NCI-H1694 treated with DMSO at 0.1 percent for 48 hours (cell line): ENCODE measurements at regions not wholly inside any gene's neighbourhood (a gene's known extent, or its start where the extent isn't known, plus 50 kb on each side); places are given as distances from the start of the nearest gene placed in this dataset.
"Not testable (repeated sequence)": the region's sequence is repeated elsewhere in the genome, so short reads cannot be mapped to it uniquely, and the experiment has no call there.

Experiments used
- DNase-seq: peaks from one replicate; lab custom pipeline; 2025; lab: John Stamatoyannopoulos, UW

DNA sequence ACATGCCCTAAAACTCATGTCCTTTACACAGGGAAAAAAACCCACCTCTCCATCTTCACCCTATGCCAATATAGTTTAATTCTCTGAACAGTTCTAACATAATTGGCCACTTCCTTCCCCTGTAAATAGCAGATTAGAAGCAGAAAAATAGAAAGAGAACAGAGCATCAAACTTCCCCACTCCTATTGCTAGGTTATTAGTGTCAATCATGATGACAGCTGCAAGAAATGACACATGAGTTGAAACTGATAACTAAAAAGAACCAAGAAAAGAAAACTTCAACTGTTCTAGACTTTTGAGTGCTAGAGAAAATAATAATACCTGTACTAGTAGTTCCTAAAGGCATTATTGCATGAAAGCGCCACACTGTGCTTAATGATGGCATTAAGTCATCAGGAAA lies 284.5 kb upstream of the TRPC5 start:
- no peak for DNase-seq

- no peak for DNase-seq
Measured at GRCh38 chrX:112359906-112360305, 277.3 kb upstream of the TRPC5 start.

- DNase-seq = no peak
Measured at GRCh38 chrX:112355931-112356330, 273.4 kb upstream of the TRPC5 start.

- DNase-seq = no peak
Measured at GRCh38 chrX:112341598-112341997, 259.0 kb upstream of the TRPC5 start.

GRCh38 chrX:112313201-112313600 lies 230.6 kb upstream of the TRPC5 start:
- DNase-seq = no peak

GRCh38 chrX:112306027-112306426 lies 223.5 kb upstream of the TRPC5 start:
- DNase-seq = no peak

DNA sequence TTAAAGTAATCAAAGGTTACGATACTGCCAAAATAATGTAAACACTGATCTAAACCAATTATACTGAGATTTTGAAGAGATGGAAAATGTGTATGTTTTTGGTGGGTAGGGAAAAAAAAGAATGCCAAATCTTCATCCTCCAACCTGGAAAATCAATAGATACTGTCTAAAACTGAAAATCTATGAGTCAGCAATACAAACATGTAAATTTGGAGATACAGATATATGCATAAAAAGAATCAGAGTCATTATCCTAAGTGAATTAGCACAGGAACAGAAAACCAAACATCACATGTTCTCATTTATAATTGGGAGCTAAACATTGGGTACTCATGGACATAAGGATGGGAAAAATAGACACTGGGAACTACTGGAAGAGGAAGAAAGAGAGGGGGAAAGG lies 197.4 kb upstream of the TRPC5 start:
- DNase-seq = no peak

DNA sequence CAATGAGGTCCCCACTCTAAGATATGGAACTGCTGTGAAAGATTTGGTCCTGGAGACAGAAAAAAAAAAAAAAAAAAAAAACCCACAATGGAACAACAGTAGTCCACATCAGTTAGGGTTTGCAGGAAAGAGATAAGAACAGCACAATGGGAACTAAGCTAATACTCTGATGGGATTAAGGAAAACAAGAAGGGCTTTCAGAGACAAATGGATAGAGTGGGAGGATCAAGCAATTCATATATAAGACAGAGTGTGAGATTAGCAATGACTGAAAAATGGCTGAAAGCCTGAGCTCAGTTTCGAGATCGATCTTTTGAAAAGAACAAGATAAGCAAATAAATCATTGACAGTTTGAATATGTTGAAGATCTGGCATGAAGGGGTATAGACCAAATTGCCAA lies 188.4 kb upstream of the TRPC5 start:
- DNase-seq = no peak

DNA sequence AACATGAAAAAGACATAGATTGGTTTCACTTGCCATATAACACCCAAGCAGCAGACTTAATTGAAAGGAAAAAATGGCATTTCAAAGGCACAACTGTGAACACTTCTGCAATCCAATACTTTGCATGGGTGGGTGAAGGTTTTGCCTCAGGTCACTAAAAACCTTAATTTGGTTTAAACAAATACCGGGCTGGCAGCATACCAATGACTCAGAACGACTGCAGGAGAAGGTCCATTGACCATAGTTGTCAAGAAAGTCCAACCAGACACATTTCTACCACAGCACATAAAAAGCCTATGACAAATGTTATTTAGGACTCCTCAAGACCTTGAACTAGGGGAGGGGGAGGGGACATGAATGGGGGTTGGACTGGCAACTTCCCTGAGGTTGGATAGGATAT lies 183.6 kb upstream of the TRPC5 start:
- no peak for DNase-seq

GRCh38 chrX:112259375-112259774 lies 176.8 kb upstream of the TRPC5 start:
- no peak for DNase-seq

DNA sequence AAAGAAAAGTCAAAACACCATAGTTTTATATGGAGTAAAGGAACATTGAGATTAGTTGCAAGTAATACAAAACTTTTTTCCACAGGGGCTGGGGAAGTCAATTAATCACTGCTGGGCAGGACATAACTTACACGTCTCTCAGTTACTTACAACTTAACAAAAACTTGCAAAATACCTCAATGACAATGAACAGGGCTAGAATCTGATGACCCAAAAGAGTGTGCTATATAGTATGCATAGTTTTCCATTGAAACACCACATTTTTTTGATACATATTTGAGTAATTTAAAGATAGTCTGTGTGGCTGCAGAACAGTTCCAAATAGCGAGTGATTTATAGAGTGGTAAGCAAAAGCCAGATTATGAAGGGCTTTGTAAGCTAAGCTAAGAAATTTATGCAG lies 172.3 kb upstream of the TRPC5 start:
- no peak for DNase-seq

- no peak for DNase-seq
Measured at GRCh38 chrX:112247714-112248113, 165.1 kb upstream of the TRPC5 start.

DNA sequence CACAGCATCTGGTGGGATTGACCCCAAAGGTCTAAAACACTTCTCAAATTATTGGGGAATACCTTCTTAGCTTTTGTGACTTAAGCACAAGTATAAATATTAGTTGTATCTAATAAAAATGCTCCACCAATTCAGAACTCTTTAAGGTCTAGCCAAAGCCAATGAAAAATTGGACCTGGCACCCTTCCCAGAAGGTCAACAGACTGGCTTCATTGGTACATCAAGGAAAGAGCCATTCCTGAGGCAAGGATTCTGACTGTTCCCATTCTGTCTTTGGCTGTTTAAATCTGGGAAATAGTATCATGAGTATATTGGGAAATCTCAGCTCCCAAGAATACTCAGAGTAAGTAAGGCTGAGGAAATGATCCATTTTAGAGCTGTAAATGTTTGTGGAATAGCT lies 153.0 kb upstream of the TRPC5 start:
- DNase-seq = no peak

DNA sequence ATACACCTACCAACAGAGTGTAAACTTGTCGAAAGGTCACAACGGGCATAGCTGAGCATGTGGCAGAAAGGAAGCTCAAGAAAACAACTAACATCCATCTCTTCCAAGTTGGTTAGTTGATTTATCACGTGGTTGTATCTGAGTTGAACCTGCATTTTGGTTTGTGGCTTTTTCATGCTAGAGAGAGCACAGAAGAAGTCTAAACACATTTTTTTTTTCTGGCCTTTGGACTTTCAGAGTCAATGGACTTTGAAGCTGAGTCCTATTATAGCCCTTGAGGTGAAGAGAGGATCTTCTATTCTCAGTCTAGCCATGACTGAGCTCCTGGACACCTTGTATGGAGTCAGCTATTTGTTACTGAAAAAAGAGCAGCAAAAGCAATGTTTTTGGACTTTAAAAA lies 150.6 kb upstream of the TRPC5 start:
- DNase-seq = no peak

DNA sequence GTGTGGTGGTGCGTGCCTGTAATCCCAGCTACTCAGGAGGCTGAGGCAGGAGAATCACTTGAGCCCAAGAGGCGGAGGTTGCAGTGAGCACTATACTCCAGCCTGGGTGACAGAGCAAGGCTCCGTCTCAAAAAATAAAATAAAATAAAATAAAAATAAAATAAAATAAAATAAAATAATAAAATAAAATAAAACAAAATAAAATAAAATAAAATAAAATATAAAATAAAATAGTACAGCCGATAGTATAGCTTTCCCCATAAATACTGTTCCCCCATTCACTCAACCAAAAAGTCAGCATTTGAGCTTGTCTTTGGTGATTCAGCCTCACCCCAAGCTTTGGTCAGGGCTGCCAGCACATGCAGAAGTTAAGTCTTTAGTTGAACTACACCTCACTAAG lies 144.2 kb upstream of the TRPC5 start:
- not testable (repeated sequence) for DNase-seq

DNA sequence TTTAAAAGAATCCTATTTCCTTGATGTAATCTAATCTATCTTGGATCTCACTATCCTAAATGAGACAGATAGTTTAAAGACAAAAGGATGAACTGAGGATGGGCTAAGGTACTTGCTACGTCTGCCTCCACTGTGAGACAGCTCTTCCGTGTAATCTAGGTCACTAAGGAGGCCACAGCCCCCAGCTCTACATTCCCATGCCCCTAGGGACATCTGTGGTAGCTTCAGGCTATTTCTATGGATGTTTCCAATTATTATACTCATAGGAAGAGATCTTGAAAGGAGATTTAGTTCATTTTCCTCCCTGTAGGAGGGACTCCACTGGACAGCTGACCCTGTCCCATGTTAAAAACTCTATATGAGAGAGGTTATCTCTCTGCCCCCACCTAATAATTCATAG lies 140.8 kb upstream of the TRPC5 start:
- no peak for DNase-seq

DNA sequence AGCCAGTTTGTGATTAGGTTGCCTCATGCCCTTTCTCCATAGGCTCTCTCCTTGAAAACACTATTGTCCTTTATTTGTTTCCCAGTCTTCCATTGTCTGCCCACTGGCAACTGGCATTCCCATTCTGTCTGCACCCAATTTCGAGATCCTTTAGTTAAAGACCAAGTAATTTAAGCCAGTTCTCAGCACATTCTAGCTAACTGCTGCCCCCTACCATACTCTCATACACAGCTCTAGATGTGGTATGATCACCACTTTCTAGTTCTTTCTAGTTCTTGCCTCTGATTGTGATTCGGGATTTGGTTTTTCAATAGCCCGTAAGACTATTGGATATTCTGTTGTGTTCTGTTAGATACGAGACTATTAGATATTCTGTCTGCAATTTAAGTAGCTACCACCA lies 135.8 kb upstream of the TRPC5 start:
- DNase-seq = no peak

GRCh38 chrX:112211459-112211858 lies 128.9 kb upstream of the TRPC5 start:
- no peak for DNase-seq

DNA sequence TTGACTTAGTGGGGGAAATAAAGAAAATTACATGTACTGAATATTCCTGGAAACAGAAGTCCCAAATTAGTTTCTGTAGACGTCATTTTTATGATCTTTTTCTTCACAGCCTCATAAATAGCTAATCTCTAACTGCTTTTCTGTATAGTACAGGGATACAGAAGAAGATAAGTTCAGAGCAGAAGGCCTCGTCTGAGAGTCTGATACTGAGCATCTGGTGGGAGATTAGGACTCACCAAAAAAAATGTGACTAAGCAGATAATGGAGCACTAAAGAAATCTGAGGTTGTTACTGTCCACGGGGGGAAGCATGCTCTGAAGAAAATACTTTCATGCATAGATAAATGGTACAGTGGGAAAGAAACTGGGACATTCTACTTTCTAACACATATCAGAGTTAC lies 115.3 kb upstream of the TRPC5 start:
- no peak for DNase-seq

GRCh38 chrX:112190646-112191045 lies 108.1 kb upstream of the TRPC5 start:
- no peak for DNase-seq

- DNase-seq = not testable (repeated sequence)
Measured at GRCh38 chrX:112181361-112181760, 98.8 kb upstream of the TRPC5 start.

GRCh38 chrX:112164420-112164819 lies 81.8 kb upstream of the TRPC5 start:
- DNase-seq = no peak

DNA sequence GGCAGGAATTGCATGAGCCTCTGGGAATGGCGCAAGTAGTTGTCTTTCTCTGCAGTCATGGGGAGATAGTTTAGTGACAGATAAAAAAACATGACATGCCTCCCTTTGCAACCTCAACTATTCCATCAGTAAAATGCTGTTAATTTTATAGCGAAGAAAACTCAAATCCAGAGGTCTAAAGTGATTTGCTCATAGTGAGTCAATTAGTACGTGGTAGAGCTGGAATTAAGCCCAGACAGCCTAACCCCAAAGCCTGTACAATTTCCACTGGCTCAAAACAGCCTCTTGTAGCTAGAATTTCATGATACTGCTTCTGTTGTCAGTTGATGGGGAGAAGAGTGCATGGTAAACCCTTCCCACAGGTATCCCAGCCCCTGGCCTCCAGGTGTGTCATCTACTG lies 81.3 kb upstream of the TRPC5 start:
- no peak for DNase-seq

DNA sequence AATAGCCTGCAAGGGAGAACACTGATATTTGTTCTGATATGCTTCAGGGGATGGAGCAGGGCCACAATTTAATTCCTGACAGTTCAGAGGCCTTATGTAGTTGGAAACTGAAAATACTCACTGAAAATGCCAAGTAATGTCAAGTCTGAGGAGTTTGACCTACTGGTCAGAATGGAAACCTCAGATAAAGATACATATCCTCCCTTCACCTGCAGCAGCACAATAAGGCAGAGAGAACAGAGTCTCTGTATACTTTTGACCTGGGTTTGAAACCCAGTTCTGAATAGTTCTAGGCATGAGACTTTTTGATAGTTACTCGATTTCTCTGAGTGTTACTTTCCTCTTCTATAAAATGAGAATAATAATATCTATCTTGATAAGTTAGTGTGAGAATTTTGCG lies 65.8 kb upstream of the TRPC5 start:
- DNase-seq = no peak

DNA sequence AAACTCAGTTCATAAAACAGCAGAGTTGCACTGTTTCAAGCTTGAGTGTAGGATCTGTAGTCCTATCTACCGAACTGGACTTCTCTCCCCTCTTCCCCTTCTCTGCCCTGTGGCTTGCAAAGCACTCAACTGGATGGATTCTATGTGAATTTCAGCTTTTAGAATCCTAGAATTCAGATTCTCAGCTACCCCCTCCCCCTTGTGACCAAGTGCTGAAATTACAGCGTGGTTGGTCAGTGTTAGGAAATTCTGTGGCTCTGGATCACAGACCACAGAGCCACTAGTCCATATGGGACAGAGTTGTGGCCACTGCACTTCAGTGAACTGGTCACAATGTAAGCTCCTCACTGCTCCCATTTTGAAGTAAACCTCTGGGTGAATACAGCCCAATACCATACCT lies 64.6 kb upstream of the TRPC5 start:
- DNase-seq = peak; percentile 1
